ENCODE measurements at regions not wholly inside any gene's neighbourhood (a gene's known extent, or its start where the extent isn't known, plus 50 kb on each side); places are given as distances from the start of the nearest gene placed in this dataset.
"Not testable (repeated sequence)": the region's sequence is repeated elsewhere in the genome, so short reads cannot be mapped to it uniquely, and the experiment has no call there.

DNA sequence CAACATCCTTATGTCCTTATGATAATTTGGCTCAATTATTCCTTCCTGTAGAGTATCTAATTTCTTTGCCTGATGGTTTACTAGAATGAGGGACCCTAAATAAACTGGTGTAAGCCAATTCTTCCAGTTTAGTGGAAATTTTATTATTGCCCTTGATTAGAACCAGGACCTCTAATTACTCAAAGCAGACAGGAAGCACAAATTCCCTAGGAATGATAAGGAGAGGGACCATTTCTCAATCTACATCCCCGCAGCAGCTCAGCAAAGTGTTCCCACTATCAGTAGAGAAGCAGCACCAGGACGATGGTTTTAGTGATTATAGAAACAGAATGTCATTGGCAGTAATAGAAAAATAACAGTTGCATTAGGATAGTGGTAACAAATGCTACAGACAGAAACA, 97.1 kb downstream of the PLPPR4 start:
- in situ Hi-C loops (cut with HindIII; ENCODE audit: low sequenced_read_pairs): no loop called here

DNA sequence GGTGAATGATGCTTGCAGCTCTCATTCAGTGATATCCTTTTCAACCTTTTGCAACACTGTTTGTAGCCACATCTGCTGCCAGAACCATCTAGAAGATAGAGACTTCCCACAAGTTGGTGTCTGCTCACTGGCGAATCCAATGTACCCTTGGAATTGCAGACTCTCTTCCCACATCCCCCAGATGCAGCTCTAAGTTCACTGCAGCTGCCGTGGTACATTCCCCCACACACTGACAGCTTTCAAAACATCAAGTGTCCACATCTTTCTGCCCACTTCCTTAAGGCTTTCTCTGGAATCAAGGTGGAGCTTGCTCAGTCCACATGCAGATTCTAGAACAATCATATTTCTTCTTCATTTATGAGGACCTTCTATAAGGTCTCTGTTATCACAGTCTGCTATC, 99.2 kb downstream of the PLPPR4 start:
- in situ Hi-C loops (cut with HindIII; ENCODE audit: low sequenced_read_pairs): no loop called here
- DNase-seq (ENCODE audit: low spot score): no peak

More for the DNA sequence above, 97.1 kb downstream of the PLPPR4 start:
- no peak for DNase-seq (ENCODE audit: low spot score)

DNA sequence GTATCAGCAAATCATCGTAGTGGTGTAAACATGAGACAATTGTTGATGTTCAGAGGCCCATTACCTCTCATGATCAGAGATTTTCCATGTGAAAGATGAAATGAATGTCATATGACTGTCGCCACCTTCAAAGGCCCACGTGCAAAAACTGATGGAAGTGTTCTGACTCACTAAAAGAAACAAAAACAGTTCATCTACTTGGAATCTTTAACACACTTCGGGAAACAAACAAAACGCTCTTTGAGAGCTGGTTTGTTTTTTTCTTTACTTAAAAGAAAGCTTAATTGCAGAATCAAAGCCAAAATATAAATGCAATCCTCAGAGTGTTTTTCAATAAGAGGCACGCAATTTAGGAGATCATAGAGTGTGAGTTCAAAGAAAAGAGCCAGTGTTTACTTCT, 100.8 kb downstream of the PLPPR4 start:
- no peak for DNase-seq (ENCODE audit: low spot score)
- in situ Hi-C loops (cut with HindIII; ENCODE audit: low sequenced_read_pairs): no loop called here

DNA sequence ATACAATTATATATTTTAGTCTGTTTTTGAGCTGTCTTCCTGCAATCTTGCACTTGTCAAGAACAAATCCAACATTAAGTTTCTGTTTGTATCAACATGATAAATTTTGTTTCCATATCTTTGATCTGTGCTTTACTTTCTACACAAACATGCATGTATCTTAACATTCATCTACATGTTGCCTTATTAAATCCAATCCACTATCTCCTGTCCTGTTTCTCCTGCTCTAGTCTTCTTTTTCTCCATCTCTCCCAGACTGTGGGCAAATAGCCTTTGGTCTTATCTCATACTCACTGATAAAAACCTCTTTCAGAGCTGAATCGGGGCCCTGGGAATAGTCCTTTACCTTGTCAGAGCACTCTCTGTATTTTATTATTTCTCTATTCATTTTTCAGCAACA, 101.3 kb downstream of the PLPPR4 start:
- no peak for DNase-seq (ENCODE audit: low spot score)
- in situ Hi-C loops (cut with HindIII; ENCODE audit: low sequenced_read_pairs): no loop called here

DNA sequence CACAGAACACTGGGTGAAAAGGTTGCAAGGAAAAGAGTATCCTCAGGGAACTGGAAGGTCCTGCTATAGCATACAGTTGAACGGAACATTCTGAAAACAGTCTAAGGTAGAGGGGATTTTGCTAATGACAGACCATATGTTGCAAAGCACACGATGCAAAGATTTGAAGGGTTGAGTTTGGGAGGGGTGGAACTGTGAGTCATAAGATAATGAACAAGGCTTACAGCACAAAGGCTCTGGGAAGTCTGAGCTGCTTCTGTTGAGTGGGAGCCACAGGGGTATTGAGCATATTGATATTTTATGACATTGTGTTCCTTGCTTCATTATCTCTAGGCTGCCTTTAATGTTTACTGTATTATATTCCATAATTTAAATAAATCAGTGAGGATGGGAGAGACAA, 104.9 kb downstream of the PLPPR4 start:
- in situ Hi-C loops (cut with HindIII; ENCODE audit: low sequenced_read_pairs): no loop called here
- DNase-seq (ENCODE audit: low spot score): no peak

DNA sequence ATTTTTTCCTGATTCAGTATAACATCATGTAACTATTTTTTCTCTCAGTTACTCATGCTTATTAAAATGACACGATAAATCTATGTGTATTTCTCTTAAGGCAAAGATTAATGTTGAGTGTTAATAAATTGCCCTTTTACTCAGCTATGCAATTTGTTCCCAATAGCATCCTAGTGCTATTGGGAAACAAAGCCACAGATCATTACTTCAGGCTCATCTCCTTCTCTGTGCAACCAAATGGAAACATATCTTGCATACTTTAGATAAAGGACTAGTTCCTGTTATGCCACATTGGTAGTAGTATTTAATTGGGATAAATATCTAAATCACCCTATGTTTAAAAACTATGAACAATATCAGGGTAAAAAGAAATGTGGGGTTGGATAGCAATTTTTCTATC, 106.2 kb downstream of the PLPPR4 start:
- no peak for DNase-seq (ENCODE audit: low spot score)
- in situ Hi-C loops (cut with HindIII; ENCODE audit: low sequenced_read_pairs): no loop called here

DNA sequence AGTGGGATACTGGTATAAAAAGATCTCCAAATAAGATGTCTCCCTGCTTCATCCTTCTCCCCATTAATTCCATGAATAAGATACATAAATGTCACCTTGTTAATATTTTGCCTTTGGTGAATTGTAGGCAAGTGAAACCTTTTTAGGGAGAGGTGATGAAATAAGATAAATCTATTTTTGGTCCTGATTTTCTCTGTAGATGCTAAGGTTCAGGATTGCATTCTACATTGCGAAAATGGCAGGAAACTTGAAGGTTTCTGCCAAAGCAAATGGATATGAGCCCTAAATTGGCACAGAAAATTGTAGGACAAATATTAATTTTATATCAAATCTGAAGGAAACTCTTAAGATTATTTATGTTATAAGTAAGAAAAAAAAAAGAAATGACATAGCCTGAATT, 107.1 kb downstream of the PLPPR4 start:
- in situ Hi-C loops (cut with HindIII; ENCODE audit: low sequenced_read_pairs): no loop called here
- DNase-seq (ENCODE audit: low spot score): no peak

DNA sequence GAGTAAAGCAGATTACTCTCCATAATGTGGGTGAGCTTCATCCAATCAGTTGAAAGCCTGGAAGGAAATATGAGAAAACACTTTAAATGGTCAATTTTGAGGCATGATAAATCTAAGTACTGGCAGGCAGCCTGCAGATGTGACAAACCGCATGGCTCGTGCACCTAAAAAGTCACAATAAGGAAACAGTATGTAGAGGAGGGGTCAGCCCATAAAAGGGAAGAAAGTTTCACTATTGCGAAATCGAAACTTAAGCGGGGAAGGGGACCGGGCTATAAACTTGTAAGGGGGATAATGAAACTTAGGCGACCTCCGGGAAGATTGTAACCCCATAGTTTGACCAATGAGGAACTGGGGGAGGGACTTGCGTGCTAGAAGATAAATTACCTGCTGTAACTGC, 109.8 kb downstream of the PLPPR4 start:
- in situ Hi-C loops (cut with HindIII; ENCODE audit: low sequenced_read_pairs): no loop called here
- no peak for DNase-seq (ENCODE audit: low spot score)

DNA sequence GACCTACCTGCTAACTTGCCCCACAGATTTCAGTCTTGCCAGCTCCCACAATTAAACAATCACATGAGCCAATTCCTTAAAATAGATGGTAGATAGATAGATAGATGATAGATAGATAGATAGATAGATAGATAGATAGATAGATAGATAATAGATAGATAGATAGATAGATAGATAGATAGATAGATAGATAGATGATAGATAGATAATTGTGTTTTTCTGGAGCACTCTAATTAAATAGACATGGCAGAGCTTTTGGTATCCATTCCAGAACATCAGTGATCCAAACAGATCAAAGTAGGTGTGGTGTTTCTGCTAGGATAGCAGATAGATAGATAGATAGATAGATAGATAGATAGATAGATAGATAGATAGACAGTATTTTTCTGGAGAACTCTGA, 110.4 kb downstream of the PLPPR4 start:
- DNase-seq (ENCODE audit: low spot score); in situ Hi-C loops (cut with HindIII; ENCODE audit: low sequenced_read_pairs): not testable (repeated sequence)

DNA sequence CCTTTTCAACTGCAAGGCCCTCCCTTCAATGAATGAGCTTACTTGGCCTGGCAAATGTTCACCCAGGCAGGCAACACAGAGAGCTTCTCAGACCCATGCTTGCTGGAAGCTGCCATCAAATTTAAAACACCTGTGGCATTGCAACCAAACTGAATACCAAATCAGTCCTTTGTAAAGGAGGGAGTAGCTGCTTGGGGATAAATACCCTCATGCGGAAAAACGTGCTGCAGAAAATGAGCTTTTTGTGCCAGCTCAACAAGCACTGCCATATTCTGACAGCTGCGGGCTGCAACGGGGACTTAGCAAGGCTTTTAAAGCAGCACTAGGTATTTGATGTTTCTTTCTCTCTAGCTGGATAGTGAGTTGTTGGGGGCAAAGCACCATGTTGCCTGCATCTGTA, 119.7 kb downstream of the PLPPR4 start:
- DNase-seq (ENCODE audit: low spot score): no peak
- in situ Hi-C loops (cut with HindIII; ENCODE audit: low sequenced_read_pairs): no loop called here

DNA sequence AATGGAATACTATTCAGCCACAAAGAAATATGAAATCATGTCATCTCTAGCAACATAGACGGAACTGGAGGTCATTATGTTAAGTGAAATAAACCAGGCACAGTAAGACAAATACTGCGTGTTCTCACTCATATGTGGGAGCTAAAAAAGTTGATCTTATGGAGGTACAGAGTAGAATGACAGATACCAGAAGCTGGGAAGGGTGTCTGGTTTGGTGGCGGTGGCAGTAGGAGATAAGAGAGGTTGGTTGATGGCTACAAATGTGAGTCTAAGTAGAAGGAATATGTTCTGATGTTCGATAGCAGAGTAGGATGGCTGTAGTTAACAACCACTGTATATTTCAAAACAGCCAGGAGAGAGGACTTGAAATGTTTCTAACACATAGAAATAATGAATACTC, 121.6 kb downstream of the PLPPR4 start:
- DNase-seq (ENCODE audit: low spot score): no peak
- in situ Hi-C loops (cut with HindIII; ENCODE audit: low sequenced_read_pairs): no loop called here

DNA sequence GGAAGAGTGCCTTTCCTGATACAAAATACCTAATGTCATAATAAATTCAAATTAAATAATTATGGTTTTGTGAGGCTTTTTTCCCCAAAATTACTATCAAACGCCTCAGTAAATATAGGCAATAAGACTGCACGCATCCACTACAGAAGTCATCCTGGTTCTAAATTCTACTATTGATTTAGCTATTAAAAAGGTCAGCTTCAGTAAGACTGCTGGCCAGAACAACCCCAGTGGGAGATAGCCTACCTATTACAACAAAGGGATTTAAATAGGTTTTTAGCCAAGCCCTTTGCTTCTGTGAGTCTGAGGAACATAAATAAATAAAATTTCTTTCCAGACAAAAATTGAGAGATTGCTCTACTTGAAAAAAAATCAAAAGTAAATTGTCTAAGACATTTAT, 132.1 kb downstream of the PLPPR4 start:
- no peak for DNase-seq (ENCODE audit: low spot score)
- in situ Hi-C loops (cut with HindIII; ENCODE audit: low sequenced_read_pairs): no loop called here

DNA sequence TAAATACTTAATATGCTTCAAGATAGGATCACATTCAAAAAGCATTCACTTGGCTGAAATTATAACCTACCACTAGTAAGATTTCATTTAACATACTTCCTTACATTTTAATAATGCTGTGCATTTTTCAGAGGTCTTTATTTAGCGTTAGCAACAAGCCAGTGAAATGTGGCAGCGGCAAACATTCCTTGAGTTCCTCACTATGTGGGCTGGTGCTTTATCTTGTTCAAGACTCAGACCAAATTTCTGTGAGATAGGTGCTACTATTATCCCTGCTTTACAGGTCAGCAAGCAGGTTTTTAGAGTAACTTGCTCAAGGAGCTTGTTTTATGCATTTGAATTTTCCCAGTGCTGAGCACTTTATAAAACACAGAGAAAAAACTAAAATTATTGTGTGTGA, 132.7 kb downstream of the PLPPR4 start:
- DNase-seq (ENCODE audit: low spot score): no peak
- in situ Hi-C loops (cut with HindIII; ENCODE audit: low sequenced_read_pairs): no loop called here

DNA sequence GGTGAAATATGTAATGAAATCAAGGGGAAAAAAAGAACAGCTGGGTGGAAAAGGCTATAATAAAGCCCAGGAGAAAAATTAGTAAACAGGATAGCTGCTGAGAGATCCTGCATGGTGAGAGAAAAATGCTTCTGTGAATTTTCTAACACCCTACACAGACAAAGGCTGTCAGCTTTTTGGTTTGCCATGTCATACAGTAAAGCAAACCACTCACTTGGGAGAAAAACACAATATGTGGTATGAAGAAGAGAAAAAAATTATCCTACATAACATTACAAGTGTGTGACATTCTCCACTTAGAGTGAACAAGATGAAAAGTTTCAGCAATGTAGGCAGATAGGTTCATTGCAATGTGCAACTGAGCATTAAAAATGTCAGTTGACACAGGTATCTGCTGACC, 133.6 kb downstream of the PLPPR4 start:
- in situ Hi-C loops (cut with HindIII; ENCODE audit: low sequenced_read_pairs): no loop called here
- no peak for DNase-seq (ENCODE audit: low spot score)

DNA sequence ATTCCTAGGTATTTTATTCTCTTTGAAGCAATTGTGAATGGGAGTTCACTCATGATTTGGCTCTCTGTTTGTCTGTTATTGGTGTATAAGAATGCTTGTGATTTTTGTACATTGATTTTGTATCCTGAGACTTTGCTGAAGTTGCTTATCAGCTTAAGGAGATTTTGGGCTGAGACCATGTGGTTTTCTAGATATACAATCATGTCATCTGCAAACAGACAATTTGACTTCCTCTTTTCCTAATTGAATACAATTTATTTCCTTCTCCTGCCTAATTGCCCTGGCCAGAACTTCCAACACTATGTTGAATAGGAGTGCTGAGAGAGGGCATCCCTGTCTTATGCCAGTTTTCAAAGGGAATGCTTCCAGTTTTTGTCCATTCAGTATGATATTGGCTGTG, 137.3 kb downstream of the PLPPR4 start:
- DNase-seq (ENCODE audit: low spot score); in situ Hi-C loops (cut with HindIII; ENCODE audit: low sequenced_read_pairs): not testable (repeated sequence)

DNA sequence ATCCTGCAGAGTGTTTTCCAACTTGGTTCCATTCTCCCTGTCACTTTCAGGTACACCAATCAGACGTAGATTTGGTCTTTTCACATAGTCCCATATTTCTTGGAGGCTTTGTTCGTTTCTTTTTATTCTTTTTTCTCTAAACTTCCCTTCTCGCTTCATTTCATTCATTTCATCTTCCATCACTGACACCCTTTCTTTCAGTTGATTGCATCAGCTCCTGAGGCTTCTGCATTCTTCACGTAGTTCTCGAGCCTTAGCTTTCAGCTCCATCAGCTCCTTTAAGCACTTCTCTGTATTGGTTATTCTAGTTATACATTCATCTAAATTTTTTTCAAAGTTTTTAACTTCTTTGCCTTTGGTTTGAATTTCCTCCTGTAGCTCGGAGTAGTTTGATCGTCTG, 140.1 kb downstream of the PLPPR4 start:
- in situ Hi-C loops (cut with HindIII; ENCODE audit: low sequenced_read_pairs); DNase-seq (ENCODE audit: low spot score): not testable (repeated sequence)

DNA sequence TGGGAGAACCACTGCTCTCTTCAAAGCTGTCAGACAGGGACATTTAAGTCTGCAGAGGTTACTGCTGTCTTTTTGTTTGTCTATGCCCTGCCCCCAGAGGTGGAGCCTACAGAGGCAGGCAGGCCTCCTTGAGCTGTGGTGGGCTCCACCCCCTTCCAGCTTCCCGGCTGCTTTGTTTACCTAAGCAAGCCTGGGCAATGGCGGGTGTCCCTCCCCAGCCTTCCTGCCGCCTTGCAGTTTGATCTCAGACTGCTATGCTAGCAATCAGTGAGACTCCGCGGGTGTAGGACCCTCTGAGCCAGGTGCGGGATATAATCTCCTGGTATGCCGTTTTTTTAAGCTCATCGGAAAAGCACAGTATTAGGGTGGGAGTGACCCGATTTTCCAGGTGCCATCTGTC, 141.0 kb downstream of the PLPPR4 start:
- in situ Hi-C loops (cut with HindIII; ENCODE audit: low sequenced_read_pairs); DNase-seq (ENCODE audit: low spot score): not testable (repeated sequence)

DNA sequence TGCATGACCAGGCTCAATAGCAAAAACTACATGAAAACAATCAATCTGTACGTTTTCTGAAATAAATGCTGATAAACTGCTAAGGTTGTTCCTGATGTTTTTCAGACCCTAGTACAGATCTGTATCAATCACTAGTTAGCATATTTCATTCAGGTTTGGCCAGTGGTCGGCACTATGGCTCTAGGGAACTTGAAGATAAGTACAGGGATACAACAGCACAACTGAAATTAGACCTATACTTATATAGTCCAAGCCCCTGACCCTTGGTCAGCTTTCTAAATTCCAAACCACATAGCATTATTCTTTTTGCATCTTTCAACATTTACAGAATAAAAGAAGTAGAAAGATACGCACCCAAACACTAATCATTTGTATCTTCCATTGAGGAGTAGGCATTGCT, 142.7 kb downstream of the PLPPR4 start:
- in situ Hi-C loops (cut with HindIII; ENCODE audit: low sequenced_read_pairs): no loop called here
- DNase-seq (ENCODE audit: low spot score): no peak

DNA sequence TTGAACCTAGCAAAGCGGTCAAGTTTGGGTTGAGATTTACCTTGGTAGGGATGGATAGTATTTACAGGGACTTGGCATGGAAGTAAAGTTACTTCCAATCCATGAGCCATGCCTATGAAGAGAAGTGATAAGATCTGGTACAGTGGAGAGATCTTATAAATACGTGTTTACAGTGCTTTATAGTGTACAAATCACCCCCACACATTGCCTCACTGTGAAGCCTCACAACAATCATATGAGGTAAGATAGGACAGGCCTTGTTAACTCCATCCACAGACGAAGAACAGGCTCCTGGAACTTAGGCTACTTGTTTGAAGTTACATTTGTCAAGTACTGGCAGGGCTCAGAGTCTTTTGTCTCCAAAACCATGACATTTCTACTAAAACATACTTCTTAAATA, 159.8 kb downstream of the PLPPR4 start:
- in situ Hi-C loops (cut with HindIII; ENCODE audit: low sequenced_read_pairs): no loop called here
- DNase-seq (ENCODE audit: low spot score): no peak

DNA sequence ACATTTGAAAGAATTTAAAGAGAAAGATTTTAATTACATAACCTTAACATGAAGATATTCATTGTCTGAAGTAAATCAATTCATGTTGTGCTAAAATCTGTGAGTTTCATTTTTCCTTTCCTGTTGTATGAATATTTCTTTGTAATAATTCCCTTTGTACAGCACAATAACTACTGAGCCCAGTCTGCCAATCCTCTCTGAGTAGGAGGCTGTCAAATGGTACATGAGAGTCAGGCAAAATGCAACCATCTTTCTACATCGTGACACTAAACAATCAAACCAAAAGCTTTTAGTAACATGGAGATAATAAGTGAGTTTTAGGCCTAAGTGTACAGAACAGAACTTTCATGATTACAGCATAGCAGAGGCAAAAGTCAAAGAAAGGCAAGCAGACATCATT, 165.5 kb downstream of the PLPPR4 start:
- in situ Hi-C loops (cut with HindIII; ENCODE audit: low sequenced_read_pairs): no loop called here
- no peak for DNase-seq (ENCODE audit: low spot score)

DNA sequence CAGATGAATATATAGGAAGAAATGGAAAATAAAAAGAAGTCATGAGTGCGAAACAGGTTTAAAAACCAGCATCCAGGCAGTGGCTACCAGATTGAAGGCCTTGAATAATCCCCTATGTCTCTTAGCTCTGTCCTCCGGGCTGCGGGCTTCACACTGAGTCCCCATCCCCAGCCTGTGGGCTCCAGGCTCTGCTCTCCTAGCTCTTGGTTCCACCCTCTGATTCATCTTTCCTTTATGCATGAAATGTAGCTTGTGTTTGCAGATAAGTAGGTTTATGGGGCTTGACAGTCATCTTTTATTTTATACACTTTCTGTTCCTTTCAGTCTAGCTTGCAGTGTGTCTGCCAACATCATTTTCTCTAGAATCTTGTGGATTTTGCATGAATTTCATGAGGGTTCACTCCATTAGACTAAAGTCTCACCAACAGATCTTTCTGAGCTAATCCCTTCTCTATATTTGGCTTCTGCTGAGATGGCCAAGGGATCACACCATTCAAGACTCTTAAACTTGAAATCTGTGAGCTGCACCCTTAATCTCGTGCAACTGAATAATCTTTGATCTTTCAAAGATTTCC, 174.5 kb downstream of the PLPPR4 start:
- in situ Hi-C loops (cut with HindIII; ENCODE audit: low sequenced_read_pairs): no loop called here
- no peak for DNase-seq (ENCODE audit: low spot score)

All from G401 (cell line).